ENCODE measurements at regions not wholly inside any gene's neighbourhood (a gene's known extent, or its start where the extent isn't known, plus 50 kb on each side); places are given as distances from the start of the nearest gene placed in this dataset.
"Not testable (repeated sequence)": the region's sequence is repeated elsewhere in the genome, so short reads cannot be mapped to it uniquely, and the experiment has no call there.

DNA sequence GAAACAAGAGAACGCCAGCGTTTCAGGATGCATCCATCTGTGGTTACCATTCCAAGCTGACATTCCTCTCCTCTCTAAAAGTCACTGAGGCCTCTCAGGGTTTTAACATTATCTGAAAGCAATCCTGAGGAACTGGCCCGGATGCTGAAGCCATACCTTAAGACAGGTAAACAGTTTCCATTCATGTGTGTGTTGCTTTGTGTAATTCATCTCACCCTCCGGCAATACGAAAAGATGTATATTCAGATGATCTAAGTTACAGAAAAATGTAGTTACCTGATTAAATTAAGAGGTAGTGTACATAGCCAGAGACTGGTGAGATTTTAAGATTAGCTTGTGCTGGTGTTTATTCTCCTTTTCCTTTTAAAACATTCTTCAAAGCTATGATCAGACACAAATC is 68.4 kb upstream of the BACH2 start:
- no peak overlapping the region for H3K4me3 ChIP-seq (ENCODE audit: control insufficient read depth, low read depth, low read length)
- TF ChIP-seq, protein P1, sequence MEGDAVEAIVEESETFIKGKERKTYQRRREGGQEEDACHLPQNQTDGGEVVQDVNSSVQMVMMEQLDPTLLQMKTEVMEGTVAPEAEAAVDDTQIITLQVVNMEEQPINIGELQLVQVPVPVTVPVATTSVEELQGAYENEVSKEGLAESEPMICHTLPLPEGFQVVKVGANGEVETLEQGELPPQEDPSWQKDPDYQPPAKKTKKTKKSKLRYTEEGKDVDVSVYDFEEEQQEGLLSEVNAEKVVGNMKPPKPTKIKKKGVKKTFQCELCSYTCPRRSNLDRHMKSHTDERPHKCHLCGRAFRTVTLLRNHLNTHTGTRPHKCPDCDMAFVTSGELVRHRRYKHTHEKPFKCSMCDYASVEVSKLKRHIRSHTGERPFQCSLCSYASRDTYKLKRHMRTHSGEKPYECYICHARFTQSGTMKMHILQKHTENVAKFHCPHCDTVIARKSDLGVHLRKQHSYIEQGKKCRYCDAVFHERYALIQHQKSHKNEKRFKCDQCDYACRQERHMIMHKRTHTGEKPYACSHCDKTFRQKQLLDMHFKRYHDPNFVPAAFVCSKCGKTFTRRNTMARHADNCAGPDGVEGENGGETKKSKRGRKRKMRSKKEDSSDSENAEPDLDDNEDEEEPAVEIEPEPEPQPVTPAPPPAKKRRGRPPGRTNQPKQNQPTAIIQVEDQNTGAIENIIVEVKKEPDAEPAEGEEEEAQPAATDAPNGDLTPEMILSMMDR (IDR thresholded peaks at IDR 0.05; ENCODE audit: control insufficient read depth, insufficient read depth, low read depth, low read length, missing control alignments), result no peak
- no peak for DNase-seq (ENCODE audit: low read depth)

DNA sequence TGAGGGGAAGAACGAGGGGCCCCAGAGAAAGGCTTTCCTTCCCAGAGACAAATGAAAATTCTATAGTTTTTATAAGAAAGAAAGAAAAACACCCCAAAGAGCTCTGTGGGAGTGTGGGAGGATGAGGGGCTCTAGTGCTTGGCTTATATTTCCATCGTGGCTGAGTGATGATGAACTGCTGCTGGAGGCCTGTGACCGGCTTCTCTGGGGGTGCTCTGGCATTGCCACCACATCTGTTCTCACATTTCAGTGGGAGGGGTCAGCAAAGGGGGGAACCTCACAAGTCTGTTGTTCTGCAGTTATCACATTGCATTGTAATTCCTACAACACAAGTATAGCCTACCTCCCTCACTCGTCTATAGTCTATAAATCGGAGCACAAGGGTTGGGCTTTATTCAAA is 67.6 kb upstream of the BACH2 start:
- H3K4me3 ChIP-seq (ENCODE audit: control insufficient read depth, low read depth, low read length), result no peak overlapping the region
- DNase-seq (ENCODE audit: low read depth), result no peak
- TF ChIP-seq, protein P1 (IDR thresholded peaks at IDR 0.05; ENCODE audit: control insufficient read depth, insufficient read depth, low read depth, low read length, missing control alignments), result no peak

DNA sequence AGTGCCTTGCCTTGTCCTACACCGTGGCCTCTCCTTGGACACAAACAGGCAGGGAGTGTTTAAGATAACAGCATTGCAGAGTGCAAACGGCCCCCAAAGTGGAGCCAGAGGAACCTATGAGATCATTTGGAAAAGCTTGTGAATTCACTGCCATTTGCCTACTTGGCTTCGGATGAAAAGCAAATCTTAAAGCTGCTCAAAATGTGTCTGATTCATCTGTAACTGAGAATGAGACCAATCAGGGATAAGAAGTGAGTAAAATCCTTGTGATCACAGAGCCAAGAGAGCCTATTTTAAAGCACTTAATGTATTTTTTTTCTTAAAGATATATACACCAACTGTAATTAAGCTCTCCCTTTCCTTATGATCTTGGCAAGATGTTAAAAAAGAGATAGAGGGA is 65.7 kb upstream of the BACH2 start:
- TF ChIP-seq, protein P1 (IDR thresholded peaks at IDR 0.05; ENCODE audit: control insufficient read depth, insufficient read depth, low read depth, low read length, missing control alignments), result no peak
- DNase-seq (ENCODE audit: low read depth), result no peak
- no peak overlapping the region for H3K4me3 ChIP-seq (ENCODE audit: control insufficient read depth, low read depth, low read length)

DNA sequence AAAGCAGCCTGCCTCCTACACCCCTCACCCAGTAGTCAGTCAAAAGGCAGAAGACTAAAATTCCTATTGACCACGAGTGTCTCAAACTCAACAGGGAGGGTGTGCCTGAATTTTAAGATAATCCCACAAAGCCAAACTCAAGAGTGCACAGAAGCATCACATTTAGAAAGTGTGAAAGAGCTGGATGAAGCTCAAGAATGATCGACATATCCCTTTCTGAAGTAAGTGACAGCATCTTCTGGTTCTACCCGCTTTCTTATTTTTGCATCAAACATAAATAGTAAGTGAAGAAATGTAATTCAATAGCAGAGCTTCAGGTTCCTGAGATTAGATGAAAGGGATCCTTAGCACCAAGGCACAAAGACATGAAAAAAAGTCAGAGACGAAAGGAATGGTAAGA is 64.5 kb upstream of the BACH2 start:
- H3K4me3 ChIP-seq (ENCODE audit: control insufficient read depth, low read depth, low read length), result no peak overlapping the region
- DNase-seq (ENCODE audit: low read depth), result no peak
- TF ChIP-seq, protein P1 (IDR thresholded peaks at IDR 0.05; ENCODE audit: control insufficient read depth, insufficient read depth, low read depth, low read length, missing control alignments), result no peak

DNA sequence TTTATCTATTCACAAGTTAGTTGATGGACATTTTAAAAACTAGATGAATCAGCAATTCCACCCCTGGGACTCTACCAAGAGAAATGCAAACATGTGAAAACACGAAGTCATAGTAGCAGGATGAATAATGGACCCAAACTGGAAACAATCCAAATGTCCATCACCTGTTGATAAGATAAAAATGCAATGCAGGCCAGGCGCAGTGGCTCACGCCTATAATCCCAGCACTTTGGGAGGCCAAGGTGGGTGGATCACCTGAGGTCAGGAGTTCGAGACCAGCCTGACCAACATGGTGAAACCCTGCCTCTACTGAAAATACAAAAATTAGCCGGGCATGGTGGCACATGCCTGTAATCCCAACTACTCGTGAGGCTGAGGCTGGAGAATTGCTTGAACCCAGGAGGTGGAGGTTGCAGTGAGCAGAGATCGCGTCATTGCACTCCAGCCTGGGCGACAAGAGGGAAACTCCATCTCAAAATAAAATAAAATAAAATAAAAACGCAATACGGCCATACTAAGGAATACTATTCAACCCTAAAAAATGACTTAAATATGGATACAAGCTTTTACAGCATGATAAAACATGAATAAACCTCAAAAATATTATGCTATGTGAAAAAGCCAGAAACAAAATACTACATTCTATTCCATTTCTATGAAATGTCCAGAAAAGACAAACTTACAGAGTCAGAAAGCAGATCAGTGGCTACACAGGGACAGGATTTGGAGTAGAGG is 61.6 kb upstream of the BACH2 start:
- H3K4me3 ChIP-seq (ENCODE audit: control insufficient read depth, low read depth, low read length); DNase-seq (ENCODE audit: low read depth): not testable (repeated sequence)

DNA sequence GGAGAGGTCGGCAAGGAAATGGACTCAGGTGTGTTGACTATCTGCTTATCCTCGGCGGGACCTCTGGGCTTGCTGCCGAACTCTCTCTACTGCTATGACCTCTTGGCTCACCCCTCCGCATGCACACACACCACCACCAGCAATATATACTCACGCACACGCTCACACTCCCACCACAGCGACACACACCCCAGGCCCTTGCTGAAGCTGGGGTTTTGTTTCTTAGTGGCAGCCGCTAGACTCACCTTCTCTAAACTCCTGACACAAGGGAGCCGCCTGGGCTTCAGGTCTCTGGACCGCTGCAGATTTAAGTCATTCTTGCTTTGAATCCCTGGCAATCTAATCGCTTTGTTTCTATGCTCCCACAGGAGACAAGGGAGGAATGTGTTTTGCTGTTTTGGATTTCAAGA is 59.4 kb upstream of the BACH2 start:
- no peak for DNase-seq (ENCODE audit: low read depth)
- no peak overlapping the region for H3K4me3 ChIP-seq (ENCODE audit: control insufficient read depth, low read depth, low read length)
- TF ChIP-seq, protein P1 (IDR thresholded peaks at IDR 0.05; ENCODE audit: control insufficient read depth, insufficient read depth, low read depth, low read length, missing control alignments), result no peak

DNA sequence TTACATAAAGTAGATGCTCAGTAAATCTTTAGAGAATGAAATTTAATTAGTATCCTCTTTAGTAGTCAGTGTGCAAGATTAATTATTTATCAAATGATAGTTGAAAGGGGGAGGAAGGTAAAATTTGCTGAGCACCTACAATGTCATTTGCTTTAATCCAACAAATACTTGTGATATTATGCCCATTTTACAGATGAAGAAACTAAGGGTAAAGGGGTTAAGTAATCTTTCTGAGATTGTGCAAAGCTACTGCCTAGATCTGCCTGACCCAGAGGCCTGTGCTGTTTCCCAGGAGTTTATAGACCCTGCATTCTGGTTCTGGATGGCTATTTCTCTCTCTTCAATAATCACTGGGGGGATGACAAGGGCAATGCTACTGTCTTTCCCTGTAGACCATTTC is 58.3 kb upstream of the BACH2 start:
- TF ChIP-seq, protein P1 (IDR thresholded peaks at IDR 0.05; ENCODE audit: control insufficient read depth, insufficient read depth, low read depth, low read length, missing control alignments), result no peak
- DNase-seq (ENCODE audit: low read depth), result no peak
- H3K4me3 ChIP-seq (ENCODE audit: control insufficient read depth, low read depth, low read length), result no peak overlapping the region
